ENCODE measurements at regions not wholly inside any gene's neighbourhood (a gene's known extent, or its start where the extent isn't known, plus 50 kb on each side); places are given as distances from the start of the nearest gene placed in this dataset.

GRCh38 chr4:56099378-56099786 is 150.6 kb downstream of the CEP135 start:
- ATAC-seq (no peak), FAIRE-seq (no peak), DNase-seq (no peak)
- no peak for TF ChIP-seq CTCF (IDR thresholded peaks at IDR 0.05)
- Histone ChIP-seq H3K27ac (no peak overlapping the region), H3K4me1 (no peaks in the 10 kb centered on the region), H3K27me3 (no peaks in the 10 kb centered on the region), H3K9me3 (no peaks in the 10 kb centered on the region), H3K36me3 (no peaks in the 10 kb centered on the region), H3K4me3 (no peak overlapping the region)
- 67 to 89% methylated on average over 3 of the region's 3 CpGs for WGBS, 2 donors
- intact Hi-C loops (cut with DNase I), result no loop called here

GRCh38 chr4:56093576-56093975 is 144.8 kb downstream of the CEP135 start:
- 69 to 87% methylated on average over 3 of the region's 3 CpGs for WGBS, 2 donors
- Histone ChIP-seq H3K36me3 (no peaks in the 10 kb centered on the region), H3K27me3 (no peaks in the 10 kb centered on the region), H3K4me1 (no peaks in the 10 kb centered on the region), H3K4me3 (no peak overlapping the region), H3K9me3 (no peaks in the 10 kb centered on the region), H3K27ac (no peak overlapping the region)
- ATAC-seq, result no peak
- intact Hi-C loops (cut with DNase I), result no loop called here
- no peak for TF ChIP-seq CTCF (IDR thresholded peaks at IDR 0.05)
- DNase-seq, result no peak
- no peak for FAIRE-seq

- ATAC-seq (no peak), DNase-seq (no peak), FAIRE-seq (no peak)
- 78 to 86% methylated on average over 8 of the region's 8 CpGs for WGBS, 2 donors
- no peaks in the 10 kb centered on the region for H3K4me1 ChIP-seq
- no peaks in the 10 kb centered on the region for H3K9me3 ChIP-seq
- no peaks in the 10 kb centered on the region for H3K36me3 ChIP-seq
- no peaks in the 10 kb centered on the region for H3K27me3 ChIP-seq
- no peak overlapping the region for H3K4me3 ChIP-seq
- no peak for TF ChIP-seq CTCF (IDR thresholded peaks at IDR 0.05)
- no peak overlapping the region for H3K27ac ChIP-seq
- intact Hi-C loops (cut with DNase I), result no loop called here
These were observed 143.8 kb downstream of the CEP135 start for GRCh38 chr4:56092540-56092939.

GRCh38 chr4:56086561-56086960 is 137.8 kb downstream of the CEP135 start:
- intact Hi-C loops (cut with DNase I), result no loop called here
- WGBS, 2 donors, result 69 to 78% methylated on average over 7 of the region's 7 CpGs
- no peak for DNase-seq
- no peak overlapping the region for H3K27ac ChIP-seq
- no peaks in the 10 kb centered on the region for H3K36me3 ChIP-seq
- no peaks in the 10 kb centered on the region for H3K27me3 ChIP-seq
- no peak for ATAC-seq
- H3K9me3 ChIP-seq, result no peaks in the 10 kb centered on the region
- FAIRE-seq, result no peak
- no peaks in the 10 kb centered on the region for H3K4me1 ChIP-seq
- H3K4me3 ChIP-seq, result no peak overlapping the region
- TF ChIP-seq CTCF (IDR thresholded peaks at IDR 0.05), result no peak

- ATAC-seq, result no peak
- Histone ChIP-seq H3K4me3 (no peak overlapping the region), H3K9me3 (no peaks in the 10 kb centered on the region), H3K4me1 (no peaks in the 10 kb centered on the region), H3K36me3 (no peaks in the 10 kb centered on the region), H3K27me3 (no peaks in the 10 kb centered on the region), H3K27ac (no peak overlapping the region)
- FAIRE-seq, result no peak
- no peak for DNase-seq
- 34 to 36% methylated on average over 3 of the region's 3 CpGs for WGBS, 2 donors
- no peak for TF ChIP-seq CTCF (IDR thresholded peaks at IDR 0.05)
- intact Hi-C loops (cut with DNase I), result no loop called here
These were observed 137.4 kb downstream of the CEP135 start for GRCh38 chr4:56086073-56086541.

Data from pancreas (tissue), 10 donors.